Uterus (tissue), 3 donors: ENCODE measurements at regions not wholly inside any gene's neighbourhood (a gene's known extent, or its start where the extent isn't known, plus 50 kb on each side); places are given as distances from the start of the nearest gene placed in this dataset.

Experiments
- DNase-seq, 2 donors: peaks; one replicate each; pipeline ENCODE4 v3.0.0-alpha.2; 2019 to 2020
- H3K27ac ChIP-seq, 2 donors: fragments of 200-600 bp; sonication (generic); 1 replicate in 1 of 2; 2 replicates in 1 of 2; pipeline ENCODE4 v1.5.1; 2016 to 2018
- H3K27me3 ChIP-seq, 2 donors: fragments of 200-600 bp; sonication (generic); one replicate each; pipeline ENCODE4 v1.5.1; 2018 to 2019; ENCODE audit warnings: control low read depth in 1 of 2
- H3K36me3 ChIP-seq, 2 donors: fragments of 200-600 bp; sonication (generic); one replicate each; pipeline ENCODE4 v1.5.1; 2019; ENCODE audit warnings: control low read depth in 1 of 2
- H3K4me1 ChIP-seq, 2 donors: fragments of 200-600 bp; sonication (generic); one replicate each; pipeline ENCODE4 v1.5.1; 2018 to 2019; ENCODE audit warnings: control low read depth in 1 of 2
- H3K4me3 ChIP-seq, 2 donors: fragments of 200-600 bp; sonication (generic); 1 replicate in 1 of 2; 2 replicates in 1 of 2; pipeline ENCODE4 v1.5.1; 2018 to 2019; ENCODE audit warnings: mild to moderate bottlenecking in 1 of 2
- H3K9me3 ChIP-seq, 2 donors: fragments of 200-600 bp; sonication (generic); one replicate each; pipeline ENCODE4 v1.5.1; 2019; ENCODE audit warnings: control low read depth in 1 of 2
- POLR2A ChIP-seq, 2 donors: fragments of 450-650 bp; IDR thresholded peaks; one replicate each; pipeline ENCODE4 v1.6.1; 2016; ENCODE audit warnings: antibody characterized with exemption in 2 of 2, mild to moderate bottlenecking in 1 of 2, moderate library complexity in 1 of 2
- intact Hi-C: fragments of 100-400 bp; cut with DNase I; formaldehyde crosslinking; loops from one replicate; pipeline ENCODE4 v1.15.1; 2023; ENCODE audit warnings: low total_unique reads
- TF ChIP-seq, protein P1 (sequence below), 4 experiments: fragments of 200-600 bp in 2 of 4; fragments of 450-650 bp in 2 of 4; sonication (generic) in 2 of 4; IDR thresholded peaks; one replicate each; pipeline ENCODE4 v1.5.1; 2016 to 2019; ENCODE audit warnings: antibody characterized with exemption in 4 of 4, mild to moderate bottlenecking in 2 of 4, moderate library complexity in 1 of 4
- donor health status: DM: yes; HTN: yes; CAD: no.

- no peak for DNase-seq
- no peaks in the 10 kb centered on the region for H3K36me3 ChIP-seq
- H3K4me1 ChIP-seq = no peaks in the 10 kb centered on the region
- no peak overlapping the region for H3K4me3 ChIP-seq
- no peaks in the 10 kb centered on the region for H3K27me3 ChIP-seq
- TF ChIP-seq, protein P1, sequence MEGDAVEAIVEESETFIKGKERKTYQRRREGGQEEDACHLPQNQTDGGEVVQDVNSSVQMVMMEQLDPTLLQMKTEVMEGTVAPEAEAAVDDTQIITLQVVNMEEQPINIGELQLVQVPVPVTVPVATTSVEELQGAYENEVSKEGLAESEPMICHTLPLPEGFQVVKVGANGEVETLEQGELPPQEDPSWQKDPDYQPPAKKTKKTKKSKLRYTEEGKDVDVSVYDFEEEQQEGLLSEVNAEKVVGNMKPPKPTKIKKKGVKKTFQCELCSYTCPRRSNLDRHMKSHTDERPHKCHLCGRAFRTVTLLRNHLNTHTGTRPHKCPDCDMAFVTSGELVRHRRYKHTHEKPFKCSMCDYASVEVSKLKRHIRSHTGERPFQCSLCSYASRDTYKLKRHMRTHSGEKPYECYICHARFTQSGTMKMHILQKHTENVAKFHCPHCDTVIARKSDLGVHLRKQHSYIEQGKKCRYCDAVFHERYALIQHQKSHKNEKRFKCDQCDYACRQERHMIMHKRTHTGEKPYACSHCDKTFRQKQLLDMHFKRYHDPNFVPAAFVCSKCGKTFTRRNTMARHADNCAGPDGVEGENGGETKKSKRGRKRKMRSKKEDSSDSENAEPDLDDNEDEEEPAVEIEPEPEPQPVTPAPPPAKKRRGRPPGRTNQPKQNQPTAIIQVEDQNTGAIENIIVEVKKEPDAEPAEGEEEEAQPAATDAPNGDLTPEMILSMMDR (IDR thresholded peaks at IDR 0.05) = no peak
- no peak for TF ChIP-seq POLR2A (IDR thresholded peaks at IDR 0.05)
- H3K27ac ChIP-seq = no peak overlapping the region
- H3K9me3 ChIP-seq = no peaks in the 10 kb centered on the region
- intact Hi-C loops = no loop called here
These were observed 407.8 kb upstream of the PDE3A start for GRCh38 chr12:19960527-19960926.

DNA sequence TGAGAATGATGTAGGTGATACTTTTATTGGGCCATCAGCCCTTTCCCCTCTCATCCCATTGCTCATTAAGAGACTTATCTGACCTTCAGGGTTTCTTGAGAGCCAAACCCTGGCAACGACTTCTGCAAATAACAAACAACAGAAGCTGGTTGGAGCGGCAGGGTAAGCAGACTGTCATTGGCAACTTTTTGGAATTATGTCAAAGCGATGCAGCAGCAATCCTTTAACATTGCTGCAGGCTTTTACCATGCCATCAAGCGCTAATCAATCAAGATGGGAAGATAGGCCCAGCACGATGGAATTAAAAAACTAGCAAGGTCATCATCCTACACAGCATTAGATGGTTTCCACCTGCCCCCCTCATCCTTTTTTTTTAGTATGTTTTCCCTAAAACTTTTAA is 406.1 kb upstream of the PDE3A start:
- DNase-seq = no peak

DNA sequence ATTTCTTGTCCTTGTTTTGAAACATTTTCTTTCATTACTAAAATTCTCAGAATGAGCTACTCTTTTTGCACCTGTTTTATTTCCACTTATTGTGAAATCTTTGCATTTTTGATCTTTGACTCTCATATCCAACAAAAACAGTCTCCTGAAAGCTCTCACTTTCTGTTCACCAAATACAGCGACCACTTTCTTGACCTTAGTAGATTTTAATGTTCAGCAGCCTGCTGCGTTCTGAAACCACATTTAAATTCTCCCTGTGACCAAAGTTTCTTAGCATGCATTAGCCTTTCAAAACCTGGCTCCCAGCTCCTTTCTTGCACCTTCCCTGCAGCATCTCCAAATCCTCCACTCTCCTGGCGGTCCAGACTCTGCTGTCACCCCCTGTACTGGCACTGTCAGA is 404.4 kb upstream of the PDE3A start:
- H3K4me3 ChIP-seq = no peak overlapping the region
- H3K27ac ChIP-seq = no peak overlapping the region
- intact Hi-C loops = no loop called here
- H3K36me3 ChIP-seq = no peaks in the 10 kb centered on the region
- DNase-seq = no peak
- H3K9me3 ChIP-seq = no peaks in the 10 kb centered on the region
- TF ChIP-seq POLR2A (IDR thresholded peaks at IDR 0.05) = no peak
- TF ChIP-seq, protein P1 (IDR thresholded peaks at IDR 0.05) = no peak
- no peaks in the 10 kb centered on the region for H3K4me1 ChIP-seq
- H3K27me3 ChIP-seq = no peaks in the 10 kb centered on the region

More for the DNA sequence above, 406.1 kb upstream of the PDE3A start:
- TF ChIP-seq, protein P1 (IDR thresholded peaks at IDR 0.05) = no peak
- no peak for TF ChIP-seq POLR2A (IDR thresholded peaks at IDR 0.05)
- Histone ChIP-seq H3K4me3 (no peak overlapping the region), H3K36me3 (no peaks in the 10 kb centered on the region), H3K27ac (no peak overlapping the region), H3K27me3 (no peaks in the 10 kb centered on the region), H3K9me3 (no peaks in the 10 kb centered on the region), H3K4me1 (no peaks in the 10 kb centered on the region)
- intact Hi-C loops = no loop called here

- no peak for DNase-seq
- H3K36me3 ChIP-seq = no peaks in the 10 kb centered on the region
- no peak overlapping the region for H3K27ac ChIP-seq
- TF ChIP-seq, protein P1 (IDR thresholded peaks at IDR 0.05) = no peak
- no peak for TF ChIP-seq POLR2A (IDR thresholded peaks at IDR 0.05)
- no peaks in the 10 kb centered on the region for H3K4me1 ChIP-seq
- no peak overlapping the region for H3K4me3 ChIP-seq
- H3K27me3 ChIP-seq = no peaks in the 10 kb centered on the region
- intact Hi-C loops = no loop called here
- no peaks in the 10 kb centered on the region for H3K9me3 ChIP-seq
These were observed 403.8 kb upstream of the PDE3A start for GRCh38 chr12:19964549-19964948.

DNA sequence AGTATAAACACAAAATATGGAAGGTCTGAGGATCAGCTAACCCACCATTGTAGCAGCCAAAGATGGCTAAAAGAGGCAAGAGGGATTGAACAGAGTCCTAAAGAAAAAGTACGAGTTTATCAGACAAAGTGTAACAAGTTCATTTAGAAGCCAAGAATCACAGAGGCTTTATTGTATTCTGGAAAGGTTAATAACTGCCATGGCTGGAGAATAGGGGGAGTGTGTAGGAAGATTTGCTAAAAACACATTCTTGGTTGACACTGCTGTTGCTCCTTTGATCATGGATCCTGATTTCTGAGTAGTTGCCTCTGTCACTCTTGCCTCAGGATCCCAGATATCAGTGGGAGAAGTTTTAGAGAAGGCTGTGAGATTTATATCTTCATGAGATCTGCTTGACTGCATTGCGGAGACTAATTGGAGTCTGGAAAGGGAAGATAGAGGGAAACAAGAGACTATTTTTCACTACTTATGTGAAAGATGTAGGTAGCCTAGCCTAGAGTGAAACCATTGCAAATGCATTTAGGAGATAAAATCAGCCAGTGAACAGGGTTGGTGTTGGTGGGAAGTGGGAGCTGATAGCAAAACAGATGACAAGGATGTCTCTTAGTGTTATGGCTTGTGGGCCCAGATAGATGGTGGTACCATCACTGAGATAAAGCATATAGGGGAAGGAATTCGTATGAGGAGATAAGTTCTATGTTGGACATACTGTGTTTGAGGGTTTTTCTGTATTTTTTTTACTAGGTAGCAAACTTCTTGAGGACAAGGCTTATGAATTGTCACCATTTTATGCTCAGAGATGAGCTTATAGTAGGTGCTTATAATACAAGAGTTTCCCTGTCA is 402.9 kb upstream of the PDE3A start:
- TF ChIP-seq POLR2A (IDR thresholded peaks at IDR 0.05) = no peak
- TF ChIP-seq, protein P1 (IDR thresholded peaks at IDR 0.05) = no peak
- no peaks in the 10 kb centered on the region for H3K4me1 ChIP-seq

More for the DNA sequence above, 402.9 kb upstream of the PDE3A start:
- intact Hi-C loops = no loop called here
- DNase-seq = no peak
- no peak overlapping the region for H3K4me3 ChIP-seq
- no peaks in the 10 kb centered on the region for H3K9me3 ChIP-seq
- no peaks in the 10 kb centered on the region for H3K36me3 ChIP-seq
- no peak overlapping the region for H3K27ac ChIP-seq
- H3K27me3 ChIP-seq = no peaks in the 10 kb centered on the region
